Keratinocyte (primary cell): ENCODE measurements at regions not wholly inside any gene's neighbourhood (a gene's known extent, or its start where the extent isn't known, plus 50 kb on each side); places are given as distances from the start of the nearest gene placed in this dataset.

ENCODE experiments used
- DNase-seq: peaks from one replicate; pipeline ENCODE4 v3.0.0-alpha.2; 2011; ENCODE audit warnings: low read depth, missing footprints, low spot score
- FAIRE-seq: peaks from 2 replicates; lab custom pipeline; 2011; peaks lifted over from hg19 to GRCh38; lab: Jason Lieb, UNC
- H2AFZ ChIP-seq: 2 replicates; pipeline ENCODE4 v1.6.0; 2012; ENCODE audit warnings: low read length, control low read depth, inconsistent platforms; ENCODE audit not compliant: control insufficient read depth
- H3K27ac ChIP-seq: 2 replicates; pipeline ENCODE4 v1.5.1; 2011; ENCODE audit warnings: low read length; ENCODE audit not compliant: control insufficient read depth, insufficient read depth
- H3K27me3 ChIP-seq: 3 replicates; pipeline ENCODE4 v1.6.0; 2011; ENCODE audit warnings: low read length; ENCODE audit not compliant: control insufficient read depth, insufficient read depth; ENCODE audit errors: extremely low read depth
- H3K36me3 ChIP-seq, 2 experiments: 2 replicates in 1 of 2; 3 replicates in 1 of 2; pipeline ENCODE4 v1.5.1; 2011; ENCODE audit warnings: low read length in 2 of 2, mild to moderate bottlenecking in 1 of 2; ENCODE audit not compliant: control insufficient read depth in 2 of 2, insufficient read depth in 2 of 2; ENCODE audit errors: extremely low read depth in 1 of 2
- H3K4me1 ChIP-seq: 3 replicates; pipeline ENCODE4 v1.5.1; 2011; ENCODE audit warnings: low read length; ENCODE audit not compliant: control insufficient read depth, insufficient read depth; ENCODE audit errors: extremely low read depth
- H3K4me2 ChIP-seq: 3 replicates; pipeline ENCODE4 v1.6.0; 2011; ENCODE audit warnings: low read depth, low read length; ENCODE audit not compliant: control insufficient read depth, insufficient read depth; ENCODE audit errors: extremely low read depth
- H3K4me3 ChIP-seq, 3 experiments: fragments of 200-600 bp in 1 of 3; sonication (generic) in 1 of 3; 2 replicates in 2 of 3; 3 replicates in 1 of 3; pipeline ENCODE4 v1.5.1; 2011 to 2016; ENCODE audit warnings: low read length in 3 of 3, mild to moderate bottlenecking in 3 of 3, control low read depth in 2 of 3, inconsistent platforms in 1 of 3, low read depth in 1 of 3, mixed read lengths in 1 of 3, mixed run types in 1 of 3, moderate library complexity in 1 of 3; ENCODE audit not compliant: control insufficient read depth in 2 of 3, insufficient read depth in 2 of 3; ENCODE audit errors: extremely low read depth in 1 of 3
- H3K79me2 ChIP-seq: 2 replicates; pipeline ENCODE4 v1.6.0; 2012; ENCODE audit warnings: low read length; ENCODE audit not compliant: control insufficient read depth, insufficient read depth
- H3K9ac ChIP-seq: 3 replicates; pipeline ENCODE4 v1.6.0; 2011; ENCODE audit warnings: low read length; ENCODE audit not compliant: control insufficient read depth, insufficient read depth; ENCODE audit errors: extremely low read depth
- H3K9me1 ChIP-seq: 3 replicates; pipeline ENCODE4 v1.6.0; 2011; ENCODE audit warnings: low read length; ENCODE audit not compliant: control insufficient read depth, insufficient read depth; ENCODE audit errors: extremely low read depth
- H3K9me3 ChIP-seq: 2 replicates; pipeline ENCODE4 v1.5.1; 2012; ENCODE audit warnings: low read depth, low read length; ENCODE audit not compliant: control insufficient read depth
- H4K20me1 ChIP-seq: 3 replicates; pipeline ENCODE4 v1.6.0; 2011; ENCODE audit warnings: low read length; ENCODE audit not compliant: control insufficient read depth, insufficient read depth; ENCODE audit errors: extremely low read depth
- EZH2 ChIP-seq: IDR thresholded peaks from one replicate; pipeline ENCODE4 v1.6.1; 2012; ENCODE audit warnings: inconsistent platforms, mild to moderate bottlenecking, low read length, moderate library complexity
- dilution Hi-C: fragments of 300-500 bp; cut with MboI; formaldehyde crosslinking; loops from one replicate; pipeline ENCODE4 v1.7.0; 2020; ENCODE audit warnings: low sequenced_read_pairs; ENCODE audit not compliant: extremely low pct_ligation_motif_present
- TF ChIP-seq, protein P1 (sequence below), 3 experiments: IDR thresholded peaks in 1 of 3; conservative IDR thresholded peaks in 1 of 3; optimal IDR thresholded peaks in 1 of 3; 2 replicates in 2 of 3; 3 replicates in 1 of 3; pipeline versions ENCODE3 to v1.5.1; 2011; ENCODE audit warnings: low read length in 3 of 3, mild to moderate bottlenecking in 3 of 3, moderate library complexity in 2 of 3, control low read depth in 1 of 3, inconsistent platforms in 1 of 3; ENCODE audit not compliant: insufficient read depth in 2 of 3; ENCODE audit errors: extremely low read depth in 1 of 3

GRCh38 chr10:2905851-2906250, 161.5 kb upstream of the PFKP start:
- dilution Hi-C loops: no loop called here
- no peak overlapping the region for H3K9ac ChIP-seq
- DNase-seq (no peak), FAIRE-seq (no peak)
- no peaks in the 10 kb centered on the region for H3K4me1 ChIP-seq
- H3K4me2 ChIP-seq: no peak overlapping the region
- no peaks in the 10 kb centered on the region for H3K36me3 ChIP-seq
- no peak for TF ChIP-seq EZH2
- TF ChIP-seq, protein P1, sequence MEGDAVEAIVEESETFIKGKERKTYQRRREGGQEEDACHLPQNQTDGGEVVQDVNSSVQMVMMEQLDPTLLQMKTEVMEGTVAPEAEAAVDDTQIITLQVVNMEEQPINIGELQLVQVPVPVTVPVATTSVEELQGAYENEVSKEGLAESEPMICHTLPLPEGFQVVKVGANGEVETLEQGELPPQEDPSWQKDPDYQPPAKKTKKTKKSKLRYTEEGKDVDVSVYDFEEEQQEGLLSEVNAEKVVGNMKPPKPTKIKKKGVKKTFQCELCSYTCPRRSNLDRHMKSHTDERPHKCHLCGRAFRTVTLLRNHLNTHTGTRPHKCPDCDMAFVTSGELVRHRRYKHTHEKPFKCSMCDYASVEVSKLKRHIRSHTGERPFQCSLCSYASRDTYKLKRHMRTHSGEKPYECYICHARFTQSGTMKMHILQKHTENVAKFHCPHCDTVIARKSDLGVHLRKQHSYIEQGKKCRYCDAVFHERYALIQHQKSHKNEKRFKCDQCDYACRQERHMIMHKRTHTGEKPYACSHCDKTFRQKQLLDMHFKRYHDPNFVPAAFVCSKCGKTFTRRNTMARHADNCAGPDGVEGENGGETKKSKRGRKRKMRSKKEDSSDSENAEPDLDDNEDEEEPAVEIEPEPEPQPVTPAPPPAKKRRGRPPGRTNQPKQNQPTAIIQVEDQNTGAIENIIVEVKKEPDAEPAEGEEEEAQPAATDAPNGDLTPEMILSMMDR (optimal IDR thresholded peaks at IDR 0.05 in 1 of 3, IDR thresholded peaks at IDR 0.05 in 1 of 3, conservative IDR thresholded peaks at IDR 0.05 in 1 of 3; ENCODE audit: extremely low read depth in 1 of 3, insufficient read depth in 2 of 3, low read length in 3 of 3): no peak
- no peaks in the 10 kb centered on the region for H4K20me1 ChIP-seq
- H3K9me3 ChIP-seq: no peaks in the 10 kb centered on the region
- H3K27me3 ChIP-seq: no peaks in the 10 kb centered on the region
- no peak overlapping the region for H3K4me3 ChIP-seq
- H3K27ac ChIP-seq: no peak overlapping the region
- H3K9me1 ChIP-seq: no peaks in the 10 kb centered on the region
- no peak overlapping the region for H2AFZ ChIP-seq
- H3K79me2 ChIP-seq: no peaks in the 10 kb centered on the region

- Histone ChIP-seq H3K4me2 (no peak overlapping the region), H3K36me3 (no peaks in the 10 kb centered on the region), H3K9me3 (no peaks in the 10 kb centered on the region), H4K20me1 (no peaks in the 10 kb centered on the region), H3K4me1 (no peaks in the 10 kb centered on the region), H3K79me2 (no peaks in the 10 kb centered on the region), H3K4me3 (no peak overlapping the region), H3K9me1 (no peaks in the 10 kb centered on the region), H2AFZ (no peak overlapping the region), H3K27me3 (no peaks in the 10 kb centered on the region), H3K27ac (no peak overlapping the region), H3K9ac (no peak overlapping the region)
- dilution Hi-C loops: no loop called here
- no peak for FAIRE-seq
- no peak for TF ChIP-seq EZH2
- TF ChIP-seq, protein P1 (optimal IDR thresholded peaks at IDR 0.05 in 1 of 3, IDR thresholded peaks at IDR 0.05 in 1 of 3, conservative IDR thresholded peaks at IDR 0.05 in 1 of 3; ENCODE audit: extremely low read depth in 1 of 3, insufficient read depth in 2 of 3, low read length in 3 of 3): no peak
- DNase-seq: no peak
These were observed 166.8 kb upstream of the PFKP start for GRCh38 chr10:2900530-2900929.
